ENCODE measurements at regions not wholly inside any gene's neighbourhood (a gene's known extent, or its start where the extent isn't known, plus 50 kb on each side); places are given as distances from the start of the nearest gene placed in this dataset.

DNA sequence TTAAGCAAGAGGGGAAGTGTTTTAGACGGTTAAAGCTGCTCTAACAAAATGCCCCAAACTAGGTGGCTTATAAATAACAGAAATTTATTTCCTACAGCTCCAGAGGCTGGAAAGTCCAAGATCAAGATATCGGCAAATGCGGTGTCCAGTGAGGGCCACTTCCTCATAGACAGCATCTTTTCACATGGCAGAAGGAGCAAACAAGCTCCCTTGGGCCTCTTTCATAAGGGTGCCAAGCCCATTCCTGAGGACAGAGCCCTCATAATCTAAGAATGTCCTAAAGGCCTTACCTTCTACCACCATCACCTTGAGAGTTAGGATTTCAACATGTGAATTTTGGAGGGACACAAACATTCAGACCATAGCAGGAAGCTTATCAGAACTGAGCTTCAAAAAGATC, 57.3 kb upstream of the PPP1CB start:
- H3K36me3 ChIP-seq (ENCODE audit: control insufficient read depth in 1 of 2, insufficient read depth in 2 of 2, low read length in 2 of 2): no peaks in the 10 kb centered on the region
- H3K27ac ChIP-seq (ENCODE audit: low read depth, low read length): no peak overlapping the region
- BruUV-seq (replicated peaks): no TSS peak
- no peak for TF ChIP-seq SIN3A (IDR thresholded peaks at IDR 0.05; ENCODE audit: low read depth)
- TF ChIP-seq RAD21 (IDR thresholded peaks at IDR 0.05; ENCODE audit: low read depth): no peak
- TF ChIP-seq SRF (IDR thresholded peaks at IDR 0.05; ENCODE audit: low read depth): no peak
- no peak for TF ChIP-seq TCF7L2 (IDR thresholded peaks at IDR 0.05; ENCODE audit: borderline replicate concordance, extremely low read depth, insufficient read depth, insufficient read length)
- no peak for TF ChIP-seq YY1 (IDR thresholded peaks at IDR 0.05; ENCODE audit: extremely low read depth, insufficient replicate concordance, low read depth, low read length)
- H2AFZ ChIP-seq (ENCODE audit: low read depth, low read length, poor library complexity, severe bottlenecking): no peak overlapping the region
- H3K4me3 ChIP-seq (replicated peaks in 1 of 2; ENCODE audit: low read depth in 1 of 2, low read length in 2 of 2): no peak overlapping the region
- no peak overlapping the region for H3K9ac ChIP-seq (ENCODE audit: low read length)
- H3K79me2 ChIP-seq (ENCODE audit: insufficient read depth, low read length): no peaks in the 10 kb centered on the region
- ChIA-PET CTCF (no interaction called here), POLR2A (no interaction called here), RAD21 (ENCODE audit: low non-redundant PET in 1 of 2, low total read pairs in 2 of 2, uncharacterized antibody in 2 of 2, unreplicated experiment in 2 of 2) (no interaction called here)
- no peaks in the 10 kb centered on the region for H3K27me3 ChIP-seq (ENCODE audit: insufficient read depth, low read length)
- no peak for DNase-seq (ENCODE audit: low read depth, low spot score)
- H3K4me2 ChIP-seq (ENCODE audit: low read length): no peak overlapping the region
- peaks cover 5 to 11% of the 10 kb centered on the region in 2 experiments; a peak in 3 of 4 replicates for H3K4me1 ChIP-seq (ENCODE audit: control insufficient read depth in 1 of 2, insufficient read depth in 2 of 2, low read length in 2 of 2)
- no peak for ATAC-seq
- intact Hi-C loops (cut with micrococcal nuclease): no loop called here
- H3K9me2 ChIP-seq (ENCODE audit: insufficient read depth): no peaks in the 10 kb centered on the region
- no peaks in the 10 kb centered on the region for H4K20me1 ChIP-seq (ENCODE audit: insufficient read depth)
- no peaks in the 10 kb centered on the region for H3K9me3 ChIP-seq (ENCODE audit: control insufficient read depth in 1 of 2, insufficient read depth in 1 of 2, low read depth in 1 of 2, low read length in 2 of 2)

DNA sequence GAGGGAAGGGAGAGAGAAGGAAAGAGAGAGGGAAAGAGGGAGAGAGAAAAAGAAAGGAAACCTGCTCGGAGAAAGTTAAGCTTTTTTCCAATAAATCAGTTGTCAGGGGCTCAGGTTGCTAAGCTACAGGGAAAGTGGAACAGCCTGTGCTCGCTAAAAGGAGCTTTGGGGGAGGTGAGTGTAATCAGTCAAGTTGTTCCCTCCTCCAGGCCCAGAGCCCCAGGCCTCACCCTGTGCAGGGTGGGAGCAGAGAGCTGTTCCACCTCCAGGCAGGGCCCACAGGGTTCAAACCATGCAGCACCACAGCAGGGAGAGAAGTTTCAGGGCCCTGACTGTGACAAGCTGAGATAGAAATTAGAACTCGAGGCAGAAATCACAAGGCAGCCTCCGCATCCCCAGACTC, 56.4 kb upstream of the PPP1CB start:
- H3K4me1 ChIP-seq (ENCODE audit: control insufficient read depth in 1 of 2, insufficient read depth in 2 of 2, low read length in 2 of 2): peaks cover 5 to 11% of the 10 kb centered on the region in 2 experiments; a peak in 3 of 4 replicates
- no peak for TF ChIP-seq ZNF274 (IDR thresholded peaks at IDR 0.05; ENCODE audit: low read depth, low read length)
- no peak for TF ChIP-seq YY1 (IDR thresholded peaks at IDR 0.05; ENCODE audit: extremely low read depth, insufficient replicate concordance, low read depth, low read length)
- TF ChIP-seq CEBPB (IDR thresholded peaks at IDR 0.05; ENCODE audit: low read depth): no peak
- TF ChIP-seq JUND (IDR thresholded peaks at IDR 0.05): no peak
- TF ChIP-seq ELF1 (IDR thresholded peaks at IDR 0.05; ENCODE audit: borderline replicate concordance, low read depth): no peak
- no peak for TF ChIP-seq SRF (IDR thresholded peaks at IDR 0.05; ENCODE audit: low read depth)
- no peak for TF ChIP-seq EZH2phosphoT487 (IDR thresholded peaks at IDR 0.05; ENCODE audit: borderline replicate concordance)
- TF ChIP-seq FOSL1 (IDR thresholded peaks at IDR 0.05; ENCODE audit: low read depth): no peak
- TF ChIP-seq, protein P1, sequence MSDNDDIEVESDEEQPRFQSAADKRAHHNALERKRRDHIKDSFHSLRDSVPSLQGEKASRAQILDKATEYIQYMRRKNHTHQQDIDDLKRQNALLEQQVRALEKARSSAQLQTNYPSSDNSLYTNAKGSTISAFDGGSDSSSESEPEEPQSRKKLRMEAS (IDR thresholded peaks at IDR 0.05): no peak
- no peak for TF ChIP-seq TCF7L2 (IDR thresholded peaks at IDR 0.05; ENCODE audit: borderline replicate concordance, extremely low read depth, insufficient read depth, insufficient read length)
- TF ChIP-seq RAD21 (IDR thresholded peaks at IDR 0.05; ENCODE audit: low read depth): no peak
- TF ChIP-seq, protein P2, sequence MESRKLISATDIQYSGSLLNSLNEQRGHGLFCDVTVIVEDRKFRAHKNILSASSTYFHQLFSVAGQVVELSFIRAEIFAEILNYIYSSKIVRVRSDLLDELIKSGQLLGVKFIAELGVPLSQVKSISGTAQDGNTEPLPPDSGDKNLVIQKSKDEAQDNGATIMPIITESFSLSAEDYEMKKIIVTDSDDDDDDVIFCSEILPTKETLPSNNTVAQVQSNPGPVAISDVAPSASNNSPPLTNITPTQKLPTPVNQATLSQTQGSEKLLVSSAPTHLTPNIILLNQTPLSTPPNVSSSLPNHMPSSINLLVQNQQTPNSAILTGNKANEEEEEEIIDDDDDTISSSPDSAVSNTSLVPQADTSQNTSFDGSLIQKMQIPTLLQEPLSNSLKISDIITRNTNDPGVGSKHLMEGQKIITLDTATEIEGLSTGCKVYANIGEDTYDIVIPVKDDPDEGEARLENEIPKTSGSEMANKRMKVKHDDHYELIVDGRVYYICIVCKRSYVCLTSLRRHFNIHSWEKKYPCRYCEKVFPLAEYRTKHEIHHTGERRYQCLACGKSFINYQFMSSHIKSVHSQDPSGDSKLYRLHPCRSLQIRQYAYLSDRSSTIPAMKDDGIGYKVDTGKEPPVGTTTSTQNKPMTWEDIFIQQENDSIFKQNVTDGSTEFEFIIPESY (IDR thresholded peaks at IDR 0.05; ENCODE audit: extremely low read depth, insufficient replicate concordance, low read length): no peak
- TF ChIP-seq CBX3 (IDR thresholded peaks at IDR 0.05; ENCODE audit: low read depth): no peak
- TF ChIP-seq, protein P3, sequence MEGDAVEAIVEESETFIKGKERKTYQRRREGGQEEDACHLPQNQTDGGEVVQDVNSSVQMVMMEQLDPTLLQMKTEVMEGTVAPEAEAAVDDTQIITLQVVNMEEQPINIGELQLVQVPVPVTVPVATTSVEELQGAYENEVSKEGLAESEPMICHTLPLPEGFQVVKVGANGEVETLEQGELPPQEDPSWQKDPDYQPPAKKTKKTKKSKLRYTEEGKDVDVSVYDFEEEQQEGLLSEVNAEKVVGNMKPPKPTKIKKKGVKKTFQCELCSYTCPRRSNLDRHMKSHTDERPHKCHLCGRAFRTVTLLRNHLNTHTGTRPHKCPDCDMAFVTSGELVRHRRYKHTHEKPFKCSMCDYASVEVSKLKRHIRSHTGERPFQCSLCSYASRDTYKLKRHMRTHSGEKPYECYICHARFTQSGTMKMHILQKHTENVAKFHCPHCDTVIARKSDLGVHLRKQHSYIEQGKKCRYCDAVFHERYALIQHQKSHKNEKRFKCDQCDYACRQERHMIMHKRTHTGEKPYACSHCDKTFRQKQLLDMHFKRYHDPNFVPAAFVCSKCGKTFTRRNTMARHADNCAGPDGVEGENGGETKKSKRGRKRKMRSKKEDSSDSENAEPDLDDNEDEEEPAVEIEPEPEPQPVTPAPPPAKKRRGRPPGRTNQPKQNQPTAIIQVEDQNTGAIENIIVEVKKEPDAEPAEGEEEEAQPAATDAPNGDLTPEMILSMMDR (IDR thresholded peaks at IDR 0.05 in 2 of 3, conservative IDR thresholded peaks at IDR 0.05 in 1 of 3; ENCODE audit: borderline replicate concordance in 1 of 3, insufficient read depth in 1 of 3, low read depth in 2 of 3, low read length in 2 of 3): no peak
- no peak for TF ChIP-seq EZH2 (IDR thresholded peaks at IDR 0.05)
- H3K9ac ChIP-seq (ENCODE audit: low read length): no peak overlapping the region
- POLR2A ChIA-PET: no interaction called here
- ATAC-seq: no peak
- H3K27me3 ChIP-seq (ENCODE audit: insufficient read depth, low read length): no peaks in the 10 kb centered on the region
- BruUV-seq (replicated peaks): no TSS peak
- H3K4me3 ChIP-seq (replicated peaks in 1 of 2; ENCODE audit: low read depth in 1 of 2, low read length in 2 of 2): no peak overlapping the region
- H3K9me2 ChIP-seq (ENCODE audit: insufficient read depth): no peaks in the 10 kb centered on the region
- CTCF ChIA-PET: no interaction called here
- H4K20me1 ChIP-seq (ENCODE audit: insufficient read depth): no peaks in the 10 kb centered on the region
- DNase-seq (ENCODE audit: low read depth, low spot score): no peak
- intact Hi-C loops (cut with micrococcal nuclease): no loop called here
- H3K4me2 ChIP-seq (ENCODE audit: low read length): no peak overlapping the region
- no peaks in the 10 kb centered on the region for H3K79me2 ChIP-seq (ENCODE audit: insufficient read depth, low read length)
- no peak overlapping the region for H2AFZ ChIP-seq (ENCODE audit: low read depth, low read length, poor library complexity, severe bottlenecking)
- no peaks in the 10 kb centered on the region for H3K36me3 ChIP-seq (ENCODE audit: control insufficient read depth in 1 of 2, insufficient read depth in 2 of 2, low read length in 2 of 2)
- no peaks in the 10 kb centered on the region for H3K9me3 ChIP-seq (ENCODE audit: control insufficient read depth in 1 of 2, insufficient read depth in 1 of 2, low read depth in 1 of 2, low read length in 2 of 2)
- no peak overlapping the region for H3K27ac ChIP-seq (ENCODE audit: low read depth, low read length)
- RAD21 ChIA-PET (ENCODE audit: low non-redundant PET in 1 of 2, low total read pairs in 2 of 2, uncharacterized antibody in 2 of 2, unreplicated experiment in 2 of 2): no interaction called here

All from HCT116 (cell line).